Stimulated activated naive B cell treated with anti-CD40 and anti-IgM and Interleukin-4, amounts not matched to agents 10 μg/mL and 1 μg/mL and 100 μg/mL, for 72 hours (primary cell): ENCODE measurements at regions not wholly inside any gene's neighbourhood (a gene's known extent, or its start where the extent isn't known, plus 50 kb on each side); places are given as distances from the start of the nearest gene placed in this dataset.
"Not testable (repeated sequence)": the region's sequence is repeated elsewhere in the genome, so short reads cannot be mapped to it uniquely, and the experiment has no call there.

Experiments
- ATAC-seq, 2 donors: fragments of 150-1000 bp; cut with Tn5 transposase; replicated peaks; 2 replicates each; pipeline ENCODE4 v1.10.0; 2021; ENCODE audit warnings: moderate library complexity in 1 of 2
- DNase-seq: peaks from one replicate; pipeline ENCODE4 v3.0.0; 2021
- H3K27ac Mint-ChIP-seq: one replicate; pipeline ENCODE4 v1.8.0; 2022; ENCODE audit warnings: mild to moderate bottlenecking, mixed read lengths
- H3K27me3 Mint-ChIP-seq, 2 donors: one replicate each; pipeline ENCODE4 v1.8.0; 2022; ENCODE audit warnings: mixed read lengths in 2 of 2
- H3K36me3 Mint-ChIP-seq, 2 donors: one replicate each; pipeline ENCODE4 v1.8.0; 2022; ENCODE audit warnings: mixed read lengths in 2 of 2, mild to moderate bottlenecking in 1 of 2
- H3K4me1 Mint-ChIP-seq, 2 donors: one replicate each; pipeline ENCODE4 v1.8.0; 2022; ENCODE audit warnings: mixed read lengths in 2 of 2, mild to moderate bottlenecking in 1 of 2
- H3K4me3 Mint-ChIP-seq, 2 donors: one replicate each; pipeline ENCODE4 v1.8.0; 2022; ENCODE audit warnings: mild to moderate bottlenecking in 2 of 2, mixed read lengths in 2 of 2, moderate library complexity in 1 of 2
- H3K9me3 Mint-ChIP-seq, 2 donors: one replicate each; pipeline ENCODE4 v1.8.0; 2022; ENCODE audit warnings: mixed read lengths in 2 of 2, mild to moderate bottlenecking in 1 of 2

DNA sequence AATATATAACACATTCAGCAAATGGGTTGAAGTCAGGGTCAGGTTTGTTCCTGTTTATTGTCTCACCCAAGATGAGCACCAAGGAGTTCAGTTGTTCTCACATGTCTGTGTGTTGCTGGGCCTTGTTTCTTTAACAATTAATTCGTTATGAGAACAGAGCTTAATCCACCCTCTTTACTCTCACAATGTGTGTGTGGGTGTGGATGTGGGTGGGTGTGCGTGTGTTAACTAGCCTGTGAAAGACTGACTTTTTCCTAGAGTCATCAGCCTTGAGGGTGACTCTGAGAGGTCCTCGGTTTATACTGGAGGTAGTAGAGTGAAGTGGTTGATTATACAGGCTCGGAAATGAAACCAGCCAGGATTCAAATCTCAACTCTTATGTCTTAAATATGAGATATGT, 672.1 kb downstream of the MAFB start:
- ATAC-seq = no peak
- Mint-ChIP-seq H3K36me3 (no peaks in the 10 kb centered on the region), H3K9me3 (no peaks in the 10 kb centered on the region), H3K4me1 (no peaks in the 10 kb centered on the region), H3K4me3 (no peak overlapping the region), H3K27ac (no peak overlapping the region), H3K27me3 (no peaks in the 10 kb centered on the region)
- no peak for DNase-seq

DNA sequence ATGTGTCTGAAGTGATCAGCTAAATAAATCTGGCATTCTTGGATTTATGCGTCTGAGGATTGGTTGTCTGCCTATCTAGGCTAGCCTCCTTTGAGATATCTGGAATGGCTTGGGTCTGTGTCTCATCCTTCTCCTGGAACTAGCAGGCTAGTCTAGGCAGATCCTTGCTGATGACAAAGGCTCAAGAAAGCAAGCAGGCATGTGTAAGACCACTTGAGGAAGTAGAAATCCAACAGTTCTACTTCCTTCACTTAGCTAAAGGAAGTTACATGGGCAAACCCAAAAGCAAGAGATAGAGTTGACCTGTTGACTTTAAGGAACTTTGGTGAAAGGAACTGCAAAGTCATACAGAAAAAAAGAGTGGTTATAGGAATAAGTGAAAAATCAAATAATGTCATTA, 672.6 kb downstream of the MAFB start:
- DNase-seq (no peak), ATAC-seq (no peak)
- H3K9me3 Mint-ChIP-seq = peaks cover 0 to under 1% of the 10 kb centered on the region in 2 donors
- H3K4me1 Mint-ChIP-seq = no peaks in the 10 kb centered on the region
- no peaks in the 10 kb centered on the region for H3K27me3 Mint-ChIP-seq
- H3K36me3 Mint-ChIP-seq = no peaks in the 10 kb centered on the region
- H3K4me3 Mint-ChIP-seq = no peak overlapping the region
- no peak overlapping the region for H3K27ac Mint-ChIP-seq

DNA sequence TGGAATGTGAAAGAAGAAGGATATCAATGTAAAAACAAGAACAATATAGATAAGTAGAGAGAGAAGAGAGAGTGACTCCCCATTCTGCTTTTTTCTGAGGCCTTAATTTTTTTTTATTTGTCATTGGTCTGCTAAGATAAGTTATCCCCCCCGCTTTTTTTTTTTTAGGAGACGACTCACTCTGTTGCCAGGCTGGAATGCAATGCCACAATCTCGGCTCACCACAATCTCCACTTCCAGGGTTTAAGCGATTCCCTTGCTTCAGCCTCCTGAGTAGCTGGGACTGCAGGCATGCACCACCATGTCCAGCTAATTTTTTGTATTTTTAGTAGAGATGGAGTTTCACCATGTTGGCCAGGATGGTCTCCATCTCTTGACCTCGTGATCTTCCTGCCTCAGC, 677.0 kb downstream of the MAFB start:
- not testable (repeated sequence) for ATAC-seq, H3K9me3 Mint-ChIP-seq, H3K4me3 Mint-ChIP-seq, H3K27ac Mint-ChIP-seq, H3K36me3 Mint-ChIP-seq, DNase-seq, H3K4me1 Mint-ChIP-seq, H3K27me3 Mint-ChIP-seq

DNA sequence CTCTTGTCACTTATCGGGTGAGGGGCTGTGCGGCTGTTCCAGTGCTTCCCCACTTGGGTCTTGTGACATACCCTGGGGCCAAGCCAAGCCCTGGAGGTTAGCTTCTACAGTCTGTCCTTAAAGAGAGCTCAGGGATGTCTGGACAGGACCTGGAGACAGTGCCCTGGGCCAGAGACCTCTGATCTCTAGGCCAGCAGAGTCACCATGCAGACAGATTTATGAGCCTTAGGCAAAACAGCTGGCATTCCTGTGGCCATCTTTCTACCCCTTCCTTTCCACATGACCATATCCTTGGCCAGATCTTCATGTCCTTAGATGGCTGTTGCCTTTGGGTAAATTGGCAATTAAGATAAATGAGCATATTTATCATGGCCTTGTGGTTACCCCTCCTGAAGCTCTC, 678.6 kb downstream of the MAFB start:
- Mint-ChIP-seq H3K27me3 (peaks cover 0 to 4% of the 10 kb centered on the region in 2 donors), H3K27ac (no peak overlapping the region), H3K9me3 (peaks cover 0 to 2% of the 10 kb centered on the region in 2 donors), H3K36me3 (no peaks in the 10 kb centered on the region), H3K4me3 (no peak overlapping the region), H3K4me1 (no peaks in the 10 kb centered on the region)
- ATAC-seq = no peak
- DNase-seq = no peak

DNA sequence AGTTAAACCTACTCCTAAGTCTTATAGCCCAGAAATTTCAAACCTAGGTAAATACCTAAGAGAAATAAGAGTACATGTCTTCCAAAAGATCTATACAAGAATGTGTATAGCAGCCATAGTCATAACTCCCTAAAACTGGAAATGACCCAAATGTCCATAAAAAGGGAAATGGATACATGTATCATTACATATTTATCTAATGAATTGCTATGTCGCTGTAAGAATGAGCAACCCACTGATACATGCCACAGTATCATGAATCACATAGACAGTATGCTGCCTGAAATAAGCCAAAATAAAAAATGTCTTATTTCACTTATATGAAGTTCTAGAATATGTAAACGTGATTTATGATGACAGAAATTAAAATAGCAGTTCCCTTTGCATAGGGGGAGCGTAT, 679.5 kb downstream of the MAFB start:
- H3K27ac Mint-ChIP-seq = no peak overlapping the region
- H3K4me3 Mint-ChIP-seq = no peak overlapping the region
- no peak for DNase-seq
- no peaks in the 10 kb centered on the region for H3K36me3 Mint-ChIP-seq
- H3K27me3 Mint-ChIP-seq = peaks cover 0 to 4% of the 10 kb centered on the region in 2 donors
- H3K9me3 Mint-ChIP-seq = peaks cover 0 to 2% of the 10 kb centered on the region in 2 donors
- no peak for ATAC-seq
- no peaks in the 10 kb centered on the region for H3K4me1 Mint-ChIP-seq

DNA sequence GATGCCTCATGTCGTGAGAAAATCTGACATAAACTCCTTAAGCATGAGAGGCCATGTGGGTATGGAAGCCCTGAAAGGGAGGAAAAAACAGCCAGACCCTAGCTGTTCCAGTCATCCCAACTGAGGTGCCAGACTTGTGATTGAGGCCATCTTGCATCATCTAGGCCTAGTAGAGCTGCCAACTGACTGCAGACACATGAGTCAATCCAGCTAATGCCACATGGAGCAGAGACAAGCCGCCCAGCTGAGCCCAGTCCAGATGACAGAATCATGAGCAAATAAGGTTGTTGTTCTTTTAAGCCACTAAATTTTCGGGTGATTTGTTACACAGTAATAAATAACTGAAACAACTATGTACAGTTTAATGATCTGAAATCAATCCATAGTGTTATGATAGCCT, 680.9 kb downstream of the MAFB start:
- peaks cover 0 to 2% of the 10 kb centered on the region in 2 donors for H3K9me3 Mint-ChIP-seq
- ATAC-seq (no peak), DNase-seq (no peak)
- H3K27ac Mint-ChIP-seq = no peak overlapping the region
- H3K36me3 Mint-ChIP-seq = no peaks in the 10 kb centered on the region
- H3K4me1 Mint-ChIP-seq = no peaks in the 10 kb centered on the region
- H3K4me3 Mint-ChIP-seq = no peak overlapping the region
- peaks cover 0 to 4% of the 10 kb centered on the region in 2 donors for H3K27me3 Mint-ChIP-seq

DNA sequence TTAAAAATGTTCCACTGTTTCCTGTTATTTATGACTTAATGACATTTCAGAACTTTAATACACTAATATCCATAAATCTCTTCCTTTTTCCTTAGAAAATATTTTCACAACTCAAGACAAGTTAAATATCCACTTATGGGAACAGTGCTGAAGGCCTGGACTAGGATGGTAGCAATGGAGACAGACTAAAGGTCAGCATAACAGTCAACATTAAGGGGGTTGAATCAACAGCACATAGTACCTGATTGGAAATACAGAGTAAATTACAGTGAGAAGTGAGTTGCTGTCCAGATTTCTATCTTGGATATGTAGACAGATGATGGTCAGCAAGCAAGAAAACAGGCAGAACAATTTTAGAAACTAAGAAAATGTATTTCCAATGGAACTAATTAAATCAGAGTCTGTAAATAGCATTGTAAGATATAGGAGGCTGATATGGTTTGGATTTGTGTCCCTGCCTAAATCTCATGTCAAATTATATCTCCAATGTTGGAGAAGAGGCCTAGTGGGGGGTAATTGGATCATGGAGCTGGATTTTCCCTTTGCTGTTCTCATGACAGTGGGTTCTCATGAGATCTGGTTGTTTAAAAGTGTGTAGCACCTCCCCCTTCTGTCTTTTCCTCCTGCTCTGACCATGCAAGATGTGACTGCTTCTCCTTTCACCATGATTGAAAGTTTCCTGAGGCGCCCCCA, 682.7 kb downstream of the MAFB start:
- no peak for DNase-seq
- no peak for ATAC-seq
- H3K4me1 Mint-ChIP-seq = no peaks in the 10 kb centered on the region
- H3K4me3 Mint-ChIP-seq = no peak overlapping the region
- peaks cover 0 to under 1% of the 10 kb centered on the region in 2 donors for H3K9me3 Mint-ChIP-seq
- peaks cover 0 to 4% of the 10 kb centered on the region in 2 donors for H3K27me3 Mint-ChIP-seq
- H3K27ac Mint-ChIP-seq = no peak overlapping the region
- H3K36me3 Mint-ChIP-seq = no peaks in the 10 kb centered on the region

DNA sequence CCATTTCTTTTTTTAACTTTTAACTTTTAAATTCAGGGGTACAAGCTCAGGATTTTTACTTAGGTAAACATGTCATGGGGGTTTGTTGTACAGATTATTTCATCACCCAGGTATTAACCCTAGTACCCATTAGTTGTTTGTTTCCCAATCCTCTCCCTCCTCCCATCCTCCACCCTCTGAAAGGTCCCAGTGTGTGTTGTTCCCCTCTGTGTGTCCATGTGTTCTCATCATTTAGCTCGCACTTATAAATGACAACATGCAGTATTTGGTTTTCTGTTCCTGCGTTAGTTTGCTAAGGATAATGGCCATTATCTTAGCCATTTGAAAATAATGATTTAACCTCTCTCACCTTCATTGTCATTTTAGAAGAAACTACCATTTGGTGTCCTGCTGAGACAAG, 684.9 kb downstream of the MAFB start:
- not testable (repeated sequence) for H3K27me3 Mint-ChIP-seq, H3K4me1 Mint-ChIP-seq, H3K36me3 Mint-ChIP-seq, H3K4me3 Mint-ChIP-seq, ATAC-seq, DNase-seq, H3K27ac Mint-ChIP-seq, H3K9me3 Mint-ChIP-seq

DNA sequence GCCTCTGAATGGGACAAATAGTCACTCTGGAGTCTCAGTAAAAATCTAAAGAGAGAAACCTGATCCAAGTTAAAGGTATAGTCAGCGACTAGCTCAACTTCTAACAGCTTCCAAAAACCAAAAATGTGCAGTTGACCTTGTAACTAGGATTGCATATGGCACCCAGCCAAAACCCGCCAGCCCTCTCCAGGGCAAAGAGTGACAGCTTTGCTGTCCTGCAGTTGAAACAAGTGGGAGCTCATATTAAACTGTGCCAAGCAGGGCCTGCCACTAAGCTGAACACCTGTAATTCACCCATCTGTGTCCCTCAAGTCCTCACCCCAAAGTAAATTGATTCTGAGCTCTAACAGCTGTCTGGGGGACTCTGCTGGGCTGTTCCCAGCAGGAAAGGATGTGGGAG, 695.3 kb downstream of the MAFB start:
- Mint-ChIP-seq H3K36me3 (no peaks in the 10 kb centered on the region), H3K27ac (no peak overlapping the region), H3K9me3 (peaks cover 12 to 16% of the 10 kb centered on the region in 2 donors), H3K4me3 (no peak overlapping the region), H3K4me1 (no peaks in the 10 kb centered on the region), H3K27me3 (peaks cover 0 to 3% of the 10 kb centered on the region in 2 donors)
- ATAC-seq = no peak
- DNase-seq = no peak

DNA sequence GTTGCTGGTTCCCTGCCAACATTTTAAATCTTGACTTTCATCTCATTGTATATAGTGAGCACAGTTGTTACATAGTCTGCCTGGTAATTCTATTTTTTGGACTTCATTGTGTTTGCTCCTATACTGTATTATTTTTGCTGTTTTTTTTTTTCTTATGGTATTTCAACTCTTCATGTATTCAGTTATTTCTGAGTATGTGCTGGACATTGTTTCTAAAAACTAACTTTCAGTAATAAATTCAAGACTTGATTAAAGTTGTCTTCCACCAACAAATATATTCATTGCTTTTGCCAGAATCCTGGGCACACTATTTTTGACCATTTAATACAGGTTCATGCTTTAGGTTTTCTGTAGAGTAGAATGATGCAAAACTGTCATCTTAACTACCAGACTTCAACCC, 698.3 kb downstream of the MAFB start:
- H3K27ac Mint-ChIP-seq = no peak overlapping the region
- no peak overlapping the region for H3K4me3 Mint-ChIP-seq
- H3K27me3 Mint-ChIP-seq = no peaks in the 10 kb centered on the region
- no peak for DNase-seq
- H3K9me3 Mint-ChIP-seq = peaks cover 0 to 10% of the 10 kb centered on the region in 2 donors
- H3K4me1 Mint-ChIP-seq = no peaks in the 10 kb centered on the region
- ATAC-seq = no peak
- H3K36me3 Mint-ChIP-seq = no peaks in the 10 kb centered on the region

DNA sequence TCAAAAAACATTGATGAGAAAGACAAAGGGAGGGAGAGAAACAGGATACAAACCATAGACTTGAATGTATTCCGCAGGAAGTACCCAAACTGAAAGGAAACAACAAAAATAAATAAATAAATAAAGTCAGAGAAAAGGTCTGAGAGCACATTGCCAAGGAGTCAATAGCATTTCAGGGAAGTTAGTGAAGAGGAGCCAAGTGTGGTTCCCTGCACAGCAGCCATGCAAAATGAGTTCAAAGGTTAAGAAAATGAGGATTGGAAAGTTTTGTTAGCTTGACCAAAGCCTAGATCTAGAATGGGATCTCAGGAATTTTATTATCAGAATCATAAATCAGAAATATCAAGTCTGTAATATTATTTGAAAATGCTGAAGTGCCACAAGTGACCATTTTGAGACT, 700.0 kb downstream of the MAFB start:
- H3K4me1 Mint-ChIP-seq = no peaks in the 10 kb centered on the region
- no peak overlapping the region for H3K27ac Mint-ChIP-seq
- DNase-seq (no peak), ATAC-seq (no peak)
- H3K36me3 Mint-ChIP-seq = no peaks in the 10 kb centered on the region
- peaks cover 0 to 10% of the 10 kb centered on the region in 2 donors for H3K9me3 Mint-ChIP-seq
- H3K27me3 Mint-ChIP-seq = no peaks in the 10 kb centered on the region
- H3K4me3 Mint-ChIP-seq = no peak overlapping the region

DNA sequence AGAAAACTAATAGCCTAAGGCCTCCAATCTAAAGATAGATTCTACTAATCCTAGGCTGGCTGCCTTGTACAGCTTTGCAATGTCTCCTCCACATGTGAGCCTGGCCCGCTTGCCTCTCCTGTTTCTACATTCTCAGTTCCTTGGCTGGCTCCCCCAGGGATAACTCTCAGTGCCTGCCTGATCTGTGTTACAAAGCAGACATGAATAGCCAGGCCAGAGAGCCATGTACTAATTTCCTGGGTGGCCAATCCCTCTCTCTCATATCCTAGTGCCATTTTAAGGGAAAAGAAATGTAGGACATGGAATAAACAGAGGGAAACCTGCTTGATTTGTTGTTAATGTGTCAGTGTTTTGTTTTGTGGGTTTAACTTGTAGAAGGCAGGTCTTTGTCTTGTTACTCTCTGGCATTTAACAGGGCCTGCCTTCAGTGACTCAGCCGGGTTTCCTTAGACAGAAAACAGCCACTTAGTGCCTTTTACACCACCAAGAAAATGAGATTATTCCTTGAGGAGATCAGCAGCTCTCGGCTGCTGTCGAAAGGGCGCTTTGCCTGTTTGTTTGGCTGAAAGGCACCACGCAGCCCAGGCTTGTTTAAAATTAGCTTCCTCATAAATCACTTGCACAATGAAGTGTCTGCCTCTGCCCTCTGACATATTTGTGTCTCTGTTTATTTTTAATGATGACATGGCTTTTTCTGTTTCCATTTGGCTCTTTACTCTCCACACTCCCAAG, 702.7 kb downstream of the MAFB start:
- ATAC-seq = no peak
- Mint-ChIP-seq H3K27me3 (no peaks in the 10 kb centered on the region), H3K36me3 (no peaks in the 10 kb centered on the region), H3K9me3 (peaks cover 0 to 7% of the 10 kb centered on the region in 2 donors), H3K4me1 (no peaks in the 10 kb centered on the region), H3K4me3 (no peak overlapping the region), H3K27ac (no peak overlapping the region)
- no peak for DNase-seq

DNA sequence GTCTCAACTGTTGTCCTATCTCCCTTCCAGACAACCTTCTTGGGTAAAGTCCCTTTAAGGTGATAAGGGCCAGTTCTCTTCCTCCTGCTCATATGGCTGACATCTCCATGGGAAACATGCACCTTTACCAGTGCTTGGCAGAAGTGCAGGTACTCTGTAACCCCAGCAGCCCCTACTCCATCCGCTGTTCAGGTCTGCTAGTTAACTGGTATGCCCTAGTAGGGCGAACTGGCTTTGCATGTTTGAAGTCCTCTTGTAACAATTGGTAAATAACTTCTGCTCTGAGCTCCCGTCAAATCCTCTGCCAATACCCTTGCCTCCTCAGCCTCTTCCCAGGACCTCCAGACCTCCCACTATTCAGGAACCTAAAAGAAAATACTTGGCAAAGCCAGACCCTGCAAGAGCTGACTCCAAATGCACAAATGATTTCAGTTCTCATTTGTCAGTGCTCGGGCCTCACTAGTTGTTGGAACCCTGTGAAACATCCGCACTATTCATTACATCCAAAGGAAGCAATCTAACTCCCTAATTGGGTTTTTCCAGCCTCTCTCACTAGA, 703.7 kb downstream of the MAFB start:
- H3K27ac Mint-ChIP-seq = no peak overlapping the region

DNA sequence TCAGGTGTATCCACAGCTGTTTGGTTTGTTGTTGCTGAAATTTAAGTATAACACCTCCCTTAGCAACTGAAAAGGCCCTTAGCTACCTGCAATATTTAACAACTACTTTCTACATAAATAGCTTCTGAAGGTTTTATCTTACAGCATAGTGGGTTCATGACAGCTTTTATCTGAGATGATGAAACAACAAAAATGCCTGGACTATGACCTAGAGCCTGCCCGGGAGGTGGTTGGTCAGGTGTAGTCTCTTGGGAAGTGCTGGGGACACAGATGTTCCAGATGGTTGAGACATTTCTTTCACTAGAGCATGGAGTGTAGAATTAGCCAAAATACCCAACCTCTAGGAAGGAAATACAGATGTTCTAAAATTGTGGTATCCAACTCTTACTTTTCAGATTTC, 705.4 kb downstream of the MAFB start:
- Mint-ChIP-seq H3K9me3 (no peaks in the 10 kb centered on the region), H3K27me3 (no peaks in the 10 kb centered on the region), H3K4me3 (no peak overlapping the region), H3K4me1 (no peaks in the 10 kb centered on the region), H3K36me3 (no peaks in the 10 kb centered on the region), H3K27ac (no peak overlapping the region)
- ATAC-seq (no peak), DNase-seq (no peak)

More for the DNA sequence above, 703.7 kb downstream of the MAFB start:
- no peaks in the 10 kb centered on the region for H3K4me1 Mint-ChIP-seq
- no peaks in the 10 kb centered on the region for H3K36me3 Mint-ChIP-seq
- DNase-seq (no peak), ATAC-seq (no peak)
- H3K4me3 Mint-ChIP-seq = no peak overlapping the region
- peaks cover 0 to 2% of the 10 kb centered on the region in 2 donors for H3K9me3 Mint-ChIP-seq
- no peaks in the 10 kb centered on the region for H3K27me3 Mint-ChIP-seq

DNA sequence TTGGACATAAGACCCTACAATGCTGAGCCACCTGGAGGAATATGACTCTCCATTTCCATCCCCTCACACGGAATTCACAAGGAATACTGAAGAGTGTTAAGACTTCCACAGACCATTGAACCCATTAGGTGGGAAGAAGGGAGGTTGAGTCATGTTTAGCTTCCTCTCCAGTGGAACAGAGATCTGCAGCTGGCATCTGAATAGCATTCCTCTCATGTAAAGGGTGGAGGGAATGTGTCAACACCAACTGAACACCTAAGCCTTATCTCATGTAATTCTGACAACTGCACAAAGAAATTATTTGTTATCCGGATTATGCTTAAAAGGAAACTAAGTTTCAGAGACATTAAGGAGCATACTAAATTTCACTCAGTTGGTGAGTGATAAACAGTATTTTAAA, 705.9 kb downstream of the MAFB start:
- no peak for DNase-seq
- ATAC-seq = no peak
- H3K27ac Mint-ChIP-seq = no peak overlapping the region

More for the DNA sequence above, 705.9 kb downstream of the MAFB start:
- H3K36me3 Mint-ChIP-seq = no peaks in the 10 kb centered on the region
- no peaks in the 10 kb centered on the region for H3K4me1 Mint-ChIP-seq
- H3K4me3 Mint-ChIP-seq = no peak overlapping the region
- no peaks in the 10 kb centered on the region for H3K27me3 Mint-ChIP-seq
- no peaks in the 10 kb centered on the region for H3K9me3 Mint-ChIP-seq
